ENCODE measurements at regions not wholly inside any gene's neighbourhood (a gene's known extent, or its start where the extent isn't known, plus 50 kb on each side); places are given as distances from the start of the nearest gene placed in this dataset.
"Not testable (repeated sequence)": the region's sequence is repeated elsewhere in the genome, so short reads cannot be mapped to it uniquely, and the experiment has no call there.

DNA sequence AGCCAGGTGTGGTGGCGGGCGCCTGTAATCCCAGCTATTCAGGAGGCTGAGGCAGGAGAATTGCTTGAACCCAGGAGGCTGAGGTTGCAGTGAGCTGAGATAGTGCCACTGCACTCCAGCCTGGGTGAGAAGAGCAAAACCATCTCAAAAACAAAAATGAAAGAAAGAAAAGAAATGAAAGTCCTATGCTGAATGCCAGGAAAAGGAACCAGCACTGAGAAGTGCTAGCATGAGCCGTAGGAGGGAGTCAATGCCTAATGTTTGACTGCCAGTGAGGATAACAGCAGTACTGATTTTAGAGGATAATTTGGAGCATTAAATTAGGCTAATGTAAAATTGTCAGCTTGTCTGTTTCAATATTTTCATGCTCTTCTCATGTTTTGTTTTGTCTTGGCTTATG, 472.8 kb downstream of the GADD45G start:
- DNase-seq, result not testable (repeated sequence)

DNA sequence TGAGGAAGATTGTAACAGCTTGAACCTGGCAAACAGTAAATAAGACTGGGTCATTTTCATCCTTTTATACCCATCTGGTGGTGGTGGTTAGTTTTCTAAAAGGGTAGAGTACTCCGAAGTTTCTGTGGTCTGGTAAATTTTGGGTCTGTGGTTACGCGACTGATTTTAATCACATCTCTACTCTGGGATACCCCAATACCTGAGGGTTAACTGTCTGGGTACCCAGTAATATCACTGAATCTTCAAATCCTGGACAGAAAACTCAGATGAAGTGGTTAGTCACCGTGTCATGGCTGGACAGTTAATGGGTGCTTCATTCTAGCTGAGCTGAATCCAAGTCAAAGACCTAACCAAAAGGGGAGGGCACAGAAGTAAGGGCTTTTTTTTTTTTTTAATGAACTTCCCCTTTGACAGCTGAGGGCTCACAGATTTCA, 474.2 kb downstream of the GADD45G start:
- DNase-seq, result no peak

DNA sequence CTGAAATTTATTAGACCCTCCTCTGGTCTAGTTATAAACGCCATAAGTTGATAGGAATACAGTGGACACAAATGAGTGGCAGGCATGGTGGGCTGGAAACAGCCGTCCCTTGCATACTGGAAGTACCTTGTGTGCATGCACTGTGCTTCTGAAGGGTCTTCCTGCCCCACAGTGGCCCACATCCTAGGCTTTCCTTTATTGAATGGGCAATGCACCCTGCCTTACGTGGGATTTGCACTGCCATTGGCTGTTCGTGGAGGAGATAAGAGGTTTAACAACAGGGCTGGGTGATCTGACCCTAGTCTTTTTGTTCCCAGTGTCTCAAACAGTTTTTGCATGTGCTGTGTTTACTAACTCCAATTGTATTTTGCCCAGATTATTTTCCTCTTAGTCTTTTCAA, 480.8 kb downstream of the GADD45G start:
- no peak for DNase-seq

GRCh38 chr9:90086101-90086511, 481.3 kb downstream of the GADD45G start:
- no peak for DNase-seq

- DNase-seq, result no peak
Observed at GRCh38 chr9:90088434-90088833, 483.6 kb downstream of the GADD45G start.

DNA sequence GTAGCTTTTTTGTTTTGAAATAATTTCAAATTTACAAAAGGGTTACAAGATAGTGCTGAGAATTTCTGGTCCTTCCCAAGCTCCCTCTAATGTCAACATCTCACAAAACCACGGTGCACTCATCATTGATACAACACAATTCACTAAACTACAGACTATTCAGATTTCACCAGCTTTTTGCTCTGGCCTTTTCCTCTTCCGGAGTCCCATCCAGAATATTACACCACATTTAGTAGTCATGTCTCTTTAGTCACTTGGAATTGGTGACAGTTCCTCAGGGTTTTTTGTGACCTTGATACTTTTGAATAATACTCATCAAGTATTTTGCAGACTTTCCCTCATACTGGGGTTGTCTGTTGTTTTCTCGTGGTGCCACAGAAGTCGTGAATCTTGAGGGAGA, 484.0 kb downstream of the GADD45G start:
- DNase-seq, result no peak

DNA sequence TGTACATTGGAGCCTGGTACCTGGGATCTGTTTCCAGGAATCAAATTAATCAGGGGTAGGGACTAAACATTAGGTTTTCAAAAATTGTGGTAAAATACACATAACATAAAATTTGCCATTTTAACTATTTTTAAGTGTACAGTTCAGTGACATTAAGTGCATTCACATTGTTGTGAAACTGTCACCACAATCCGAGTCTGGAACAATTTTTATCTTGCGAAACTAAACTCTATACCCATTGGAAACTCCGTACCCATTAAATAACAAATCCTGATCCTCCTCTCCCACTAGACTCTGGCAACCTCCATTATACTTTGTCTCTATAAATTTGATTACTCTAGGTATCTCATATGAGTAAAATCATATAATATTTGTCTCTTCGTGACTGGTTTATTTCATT, 486.2 kb downstream of the GADD45G start:
- no peak for DNase-seq

GRCh38 chr9:90092508-90092907, 487.7 kb downstream of the GADD45G start:
- DNase-seq, result no peak

DNA sequence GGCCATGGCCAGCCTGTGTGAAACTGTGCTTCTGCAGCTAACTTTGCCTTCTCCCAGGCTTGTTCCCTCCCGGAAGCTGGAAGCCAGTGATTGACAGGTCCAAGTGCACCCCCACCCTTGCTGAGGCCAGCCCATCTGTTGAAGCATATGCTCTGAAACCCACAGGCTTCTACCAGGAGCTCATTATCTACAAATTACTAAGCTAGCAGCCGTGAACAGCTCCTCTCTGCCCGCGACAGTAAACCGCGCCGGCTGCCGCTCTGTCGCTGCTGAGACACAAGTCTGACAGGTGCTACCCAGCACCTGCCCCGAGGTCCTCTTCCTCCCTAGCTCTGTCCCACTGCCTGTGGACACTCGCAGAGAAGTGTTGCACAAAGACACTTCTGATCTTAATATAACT, 490.9 kb downstream of the GADD45G start:
- DNase-seq, result no peak

GRCh38 chr9:90097237-90097636, 492.4 kb downstream of the GADD45G start:
- no peak for DNase-seq

DNA sequence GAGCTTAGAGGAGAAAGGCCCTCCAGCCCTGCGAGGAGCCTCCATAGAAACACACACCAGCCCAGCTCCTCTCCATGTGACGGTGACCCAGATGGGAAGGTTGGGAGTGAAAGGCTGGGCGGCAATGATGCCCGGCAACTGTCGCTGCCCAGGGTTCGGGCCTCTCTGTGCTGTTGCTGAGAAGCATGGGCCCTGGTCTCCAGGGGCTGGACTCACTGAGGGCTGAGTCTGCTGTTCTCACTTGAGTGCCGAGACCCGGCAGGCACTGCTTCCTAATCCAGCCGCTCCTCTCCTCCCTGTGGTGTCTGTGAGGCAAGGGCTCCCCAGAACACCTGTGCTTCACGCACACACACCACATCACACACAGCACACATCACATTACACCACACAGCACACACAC, 493.6 kb downstream of the GADD45G start:
- no peak for DNase-seq

DNA sequence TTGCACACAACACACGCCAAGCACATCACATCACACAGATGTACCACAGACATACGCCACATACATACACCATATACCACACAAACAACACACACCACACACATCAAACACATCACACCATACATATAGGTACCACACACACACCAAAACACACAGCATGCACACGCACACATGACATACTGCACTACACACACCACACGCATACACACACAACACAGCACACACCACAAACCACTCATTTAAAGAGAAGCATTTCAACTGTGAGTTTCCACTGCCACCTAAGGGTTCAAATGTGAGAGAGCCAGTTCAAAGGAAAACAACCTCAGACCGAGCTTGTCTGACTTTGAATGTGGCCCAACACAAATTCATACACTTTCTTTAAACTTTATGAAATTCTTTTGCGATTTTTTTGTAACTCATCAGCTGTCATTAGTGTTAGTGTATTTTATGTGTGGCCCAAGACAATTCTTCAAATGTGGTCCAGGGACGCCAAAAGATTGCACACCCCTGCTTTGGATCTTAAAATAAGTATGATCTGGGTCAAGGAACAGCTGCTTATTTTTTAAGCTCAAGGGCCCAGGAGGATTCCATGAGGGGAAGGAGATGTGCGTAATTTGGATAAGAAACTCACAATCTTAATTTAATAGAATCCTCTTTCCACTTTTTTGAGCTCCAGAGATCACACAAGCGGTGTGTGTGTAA, 494.6 kb downstream of the GADD45G start:
- DNase-seq, result no peak

DNA sequence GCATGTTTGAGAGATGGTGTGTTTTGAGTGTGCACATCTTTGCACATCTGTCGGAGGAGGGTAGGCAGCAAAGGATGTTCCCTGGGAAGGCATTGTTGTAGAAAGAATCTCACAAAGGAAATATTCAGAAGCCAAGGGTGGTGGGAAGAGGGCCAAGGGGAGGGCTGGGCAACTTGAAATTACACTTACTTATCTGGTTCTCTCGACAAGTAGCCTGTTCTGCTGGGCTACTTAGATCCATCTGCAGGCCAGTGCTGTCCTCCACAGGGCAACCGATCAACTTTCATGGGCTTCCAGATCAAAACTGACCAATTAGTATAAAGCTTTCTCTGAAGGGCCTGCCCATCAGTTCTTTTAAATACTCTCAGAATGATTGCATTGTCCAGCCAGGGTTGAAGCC, 495.2 kb downstream of the GADD45G start:
- DNase-seq, result no peak

- DNase-seq, result no peak
Observed at GRCh38 chr9:90102292-90102901, 497.6 kb downstream of the GADD45G start.

DNA sequence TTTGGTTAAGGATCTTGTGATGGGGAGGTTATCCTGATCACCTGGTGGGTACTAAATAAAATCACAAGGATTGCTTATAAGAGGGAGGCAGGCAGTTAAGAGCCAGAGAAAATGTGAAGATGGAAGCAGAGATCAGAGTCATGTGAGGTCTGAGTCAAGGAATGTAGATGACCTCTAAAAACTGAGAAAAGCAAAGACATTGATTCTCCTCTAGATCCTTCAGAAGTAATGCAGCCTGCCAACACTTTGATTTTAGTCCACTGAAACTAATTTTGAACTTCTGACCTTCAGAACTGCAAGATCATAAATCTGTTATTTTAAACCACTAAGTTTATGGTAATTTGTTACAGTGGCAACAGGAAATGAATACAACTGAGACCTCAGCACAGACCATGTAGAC, 499.0 kb downstream of the GADD45G start:
- no peak for DNase-seq

DNA sequence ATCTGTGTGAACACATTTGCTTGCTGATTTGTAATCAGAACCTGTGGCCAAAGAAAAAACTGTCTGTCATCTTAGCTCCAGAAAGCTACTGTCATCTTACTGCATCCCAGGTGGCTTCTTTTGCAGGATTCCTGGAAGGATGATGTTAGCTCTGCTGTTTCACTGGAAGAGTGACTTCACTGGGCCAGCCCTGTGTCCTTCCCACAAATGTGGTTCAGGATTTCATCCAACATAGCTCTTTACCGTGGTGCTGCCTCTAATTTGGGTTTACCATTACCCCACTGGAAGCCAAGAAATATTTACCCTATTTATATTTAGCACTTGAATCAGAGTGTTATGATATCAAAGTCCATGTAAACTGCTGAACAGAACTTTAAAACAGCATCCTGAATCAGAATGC, 501.0 kb downstream of the GADD45G start:
- DNase-seq, result no peak

DNA sequence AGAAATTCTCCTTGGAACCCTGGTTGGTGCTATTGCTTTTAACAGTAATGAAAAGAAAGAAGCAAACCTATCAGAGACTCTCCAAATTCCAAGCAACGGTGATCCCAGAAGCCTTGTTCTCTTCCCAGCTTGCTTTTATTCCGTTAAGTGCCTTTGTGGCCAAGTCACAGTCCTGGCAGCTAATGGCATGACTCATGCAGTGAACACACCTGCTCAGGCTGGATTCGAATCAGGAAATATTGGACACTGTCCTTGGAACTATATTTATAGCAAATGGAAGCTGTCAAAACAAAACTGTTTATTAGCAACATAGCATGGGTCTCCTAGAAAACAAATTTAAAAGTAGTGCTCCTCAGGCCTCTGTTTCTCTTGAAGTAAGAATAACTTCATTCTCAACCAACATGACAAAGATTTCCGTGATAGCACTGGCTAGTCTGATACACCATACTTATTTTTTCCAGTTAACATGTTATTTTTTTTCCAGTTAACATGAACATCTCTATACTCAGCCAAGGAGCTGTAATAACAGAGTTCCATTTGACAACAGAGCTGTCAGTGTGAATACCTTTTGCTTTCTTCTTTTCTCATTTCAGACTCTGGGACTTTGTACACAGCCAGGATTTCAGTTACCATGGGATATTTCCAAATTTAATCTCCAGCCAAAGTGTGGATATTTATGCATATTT, 502.4 kb downstream of the GADD45G start:
- DNase-seq, result no peak

DNA sequence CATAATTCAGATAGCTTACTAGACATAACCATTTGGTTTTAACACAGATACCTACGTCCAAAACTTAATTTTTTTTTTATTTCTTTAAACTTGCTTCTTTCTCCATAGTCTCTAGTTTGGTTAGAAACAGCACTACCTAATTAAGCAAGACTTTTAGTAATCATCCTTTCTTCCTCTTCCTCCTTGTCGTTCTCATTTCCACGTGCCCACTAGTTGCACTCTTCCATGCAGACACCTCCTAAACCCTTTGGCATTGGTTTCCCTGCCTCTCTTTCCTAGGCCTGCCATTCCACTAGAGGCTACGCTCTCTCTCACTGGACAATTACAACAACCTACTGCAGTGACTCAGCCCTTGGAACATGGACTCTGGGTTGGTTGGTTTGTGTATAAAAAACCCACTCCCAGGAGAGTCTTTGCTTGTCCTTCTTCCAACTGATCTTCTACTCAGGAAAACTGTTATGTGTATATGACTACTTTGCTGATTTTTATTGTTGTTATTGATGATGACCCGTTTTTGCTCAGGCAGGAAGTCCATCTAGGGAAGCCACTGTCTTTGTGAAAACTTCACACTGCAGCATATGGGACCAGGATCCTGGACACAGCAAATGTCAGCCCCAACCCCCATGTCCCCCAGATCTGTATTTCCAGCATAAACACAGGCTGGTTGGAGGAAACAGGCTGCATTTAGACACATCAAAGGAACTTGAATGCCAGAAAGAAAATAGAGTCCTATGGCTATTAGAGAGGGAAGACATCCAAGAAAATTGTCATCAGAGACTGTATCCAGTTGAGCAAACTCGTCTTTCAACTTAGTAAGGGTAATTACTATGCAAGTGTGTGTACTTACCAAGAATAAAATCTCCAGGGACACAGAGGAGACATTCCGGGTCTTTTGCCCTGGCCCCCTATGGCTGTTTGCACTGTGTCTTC, 503.2 kb downstream of the GADD45G start:
- no peak for DNase-seq

DNA sequence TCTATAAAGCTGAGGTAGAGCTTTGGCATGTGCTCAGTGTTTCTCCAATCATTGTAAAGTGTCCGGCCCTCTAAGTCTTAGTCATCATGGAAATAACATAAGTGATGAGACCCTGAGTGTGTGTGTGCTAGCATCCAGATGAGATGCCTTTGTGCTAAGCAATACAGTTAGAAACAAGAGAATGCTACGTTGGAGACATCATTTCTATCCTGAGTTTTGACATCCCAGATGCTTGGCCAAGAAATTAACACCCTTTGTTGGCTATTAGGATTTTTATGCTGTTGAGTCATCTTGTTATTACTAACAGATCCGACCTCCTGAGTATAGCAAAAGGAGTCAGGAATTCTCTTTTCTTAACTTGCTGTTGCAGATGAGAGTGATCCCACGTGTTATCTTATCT, 508.0 kb downstream of the GADD45G start:
- no peak for DNase-seq

GRCh38 chr9:90114641-90115425, 510.0 kb downstream of the GADD45G start:
- DNase-seq, result no peak

DNA sequence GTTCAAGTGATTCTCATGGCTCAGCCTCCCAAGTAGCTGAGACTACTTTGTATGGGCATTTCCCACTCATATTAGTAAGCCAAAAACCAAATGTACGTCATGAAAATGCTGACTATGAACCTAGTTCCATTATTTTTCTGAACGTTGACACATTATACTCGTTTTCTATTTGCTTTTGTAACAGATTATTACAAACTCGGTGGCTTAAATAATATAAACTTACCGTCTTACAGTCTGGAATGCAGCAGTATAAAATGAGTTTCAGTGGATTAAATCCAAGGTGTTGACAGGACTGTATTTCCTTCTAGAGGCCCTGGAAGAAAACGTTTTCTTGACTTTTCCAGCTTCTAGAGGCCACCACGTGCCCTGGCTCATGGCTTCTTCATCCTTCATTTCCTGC, 517.0 kb downstream of the GADD45G start:
- no peak for DNase-seq

- DNase-seq, result no peak
Observed at GRCh38 chr9:90124961-90125360, 517.7 kb downstream of the DIRAS2 start.
